ENCODE measurements at regions not wholly inside any gene's neighbourhood (a gene's known extent, or its start where the extent isn't known, plus 50 kb on each side); places are given as distances from the start of the nearest gene placed in this dataset.

DNA sequence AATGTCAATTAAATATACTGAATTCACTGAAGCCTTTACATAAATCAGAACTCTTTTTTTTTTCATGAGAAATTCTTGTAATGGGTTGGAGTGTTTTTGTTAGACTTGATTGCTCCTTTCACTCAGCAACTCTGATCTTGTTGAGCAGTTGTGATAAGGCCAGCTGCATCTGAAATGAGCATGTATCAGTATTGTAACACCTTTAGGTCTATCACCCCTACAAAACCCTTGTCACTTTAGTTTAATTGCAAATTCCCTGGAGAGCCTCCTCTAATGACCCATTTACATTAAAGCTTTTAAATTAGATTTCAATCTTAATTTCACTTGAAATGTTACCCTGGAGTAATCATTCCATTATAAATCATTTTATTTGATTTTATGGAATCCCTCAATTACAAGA lies 346.8 kb upstream of the TCF4 start:
- TF ChIP-seq, protein P1, sequence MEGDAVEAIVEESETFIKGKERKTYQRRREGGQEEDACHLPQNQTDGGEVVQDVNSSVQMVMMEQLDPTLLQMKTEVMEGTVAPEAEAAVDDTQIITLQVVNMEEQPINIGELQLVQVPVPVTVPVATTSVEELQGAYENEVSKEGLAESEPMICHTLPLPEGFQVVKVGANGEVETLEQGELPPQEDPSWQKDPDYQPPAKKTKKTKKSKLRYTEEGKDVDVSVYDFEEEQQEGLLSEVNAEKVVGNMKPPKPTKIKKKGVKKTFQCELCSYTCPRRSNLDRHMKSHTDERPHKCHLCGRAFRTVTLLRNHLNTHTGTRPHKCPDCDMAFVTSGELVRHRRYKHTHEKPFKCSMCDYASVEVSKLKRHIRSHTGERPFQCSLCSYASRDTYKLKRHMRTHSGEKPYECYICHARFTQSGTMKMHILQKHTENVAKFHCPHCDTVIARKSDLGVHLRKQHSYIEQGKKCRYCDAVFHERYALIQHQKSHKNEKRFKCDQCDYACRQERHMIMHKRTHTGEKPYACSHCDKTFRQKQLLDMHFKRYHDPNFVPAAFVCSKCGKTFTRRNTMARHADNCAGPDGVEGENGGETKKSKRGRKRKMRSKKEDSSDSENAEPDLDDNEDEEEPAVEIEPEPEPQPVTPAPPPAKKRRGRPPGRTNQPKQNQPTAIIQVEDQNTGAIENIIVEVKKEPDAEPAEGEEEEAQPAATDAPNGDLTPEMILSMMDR (IDR thresholded peaks at IDR 0.05) = no peak
- TF ChIP-seq POLR2A (IDR thresholded peaks at IDR 0.05) = no peak
